ENCODE measurements at regions not wholly inside any gene's neighbourhood (a gene's known extent, or its start where the extent isn't known, plus 50 kb on each side); places are given as distances from the start of the nearest gene placed in this dataset.

DNA sequence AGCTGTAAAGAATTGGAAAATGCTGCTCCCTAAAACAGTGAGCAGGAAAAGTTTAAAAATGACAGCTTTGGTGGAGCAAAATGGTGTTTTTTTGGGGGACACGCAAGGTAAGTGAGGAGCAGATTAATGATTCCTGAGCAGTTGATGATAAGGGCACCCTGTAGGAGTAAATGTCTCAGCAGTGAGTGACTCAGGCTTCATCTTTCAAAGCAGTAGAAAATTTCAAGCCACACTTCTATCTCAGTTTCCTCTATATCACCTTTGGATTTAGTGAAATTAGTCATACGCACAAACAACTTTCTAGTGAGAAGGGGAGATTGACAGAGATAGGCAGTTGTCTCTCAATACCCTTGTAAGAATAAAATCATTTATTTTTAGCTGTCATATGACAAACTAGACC, 709.0 kb upstream of the FAM98A start:
- Histone ChIP-seq H3K27me3 (ENCODE audit: low read depth) (no peaks in the 10 kb centered on the region), H3K4me3 (no peak overlapping the region), H3K9me3 (replicated peaks) (peaks cover 3% of the 10 kb centered on the region), H3K36me3 (no peaks in the 10 kb centered on the region), H3K27ac (replicated peaks) (no peak overlapping the region), H3K4me1 (no peaks in the 10 kb centered on the region)
- DNase-seq = no peak
- TF ChIP-seq, protein P1, sequence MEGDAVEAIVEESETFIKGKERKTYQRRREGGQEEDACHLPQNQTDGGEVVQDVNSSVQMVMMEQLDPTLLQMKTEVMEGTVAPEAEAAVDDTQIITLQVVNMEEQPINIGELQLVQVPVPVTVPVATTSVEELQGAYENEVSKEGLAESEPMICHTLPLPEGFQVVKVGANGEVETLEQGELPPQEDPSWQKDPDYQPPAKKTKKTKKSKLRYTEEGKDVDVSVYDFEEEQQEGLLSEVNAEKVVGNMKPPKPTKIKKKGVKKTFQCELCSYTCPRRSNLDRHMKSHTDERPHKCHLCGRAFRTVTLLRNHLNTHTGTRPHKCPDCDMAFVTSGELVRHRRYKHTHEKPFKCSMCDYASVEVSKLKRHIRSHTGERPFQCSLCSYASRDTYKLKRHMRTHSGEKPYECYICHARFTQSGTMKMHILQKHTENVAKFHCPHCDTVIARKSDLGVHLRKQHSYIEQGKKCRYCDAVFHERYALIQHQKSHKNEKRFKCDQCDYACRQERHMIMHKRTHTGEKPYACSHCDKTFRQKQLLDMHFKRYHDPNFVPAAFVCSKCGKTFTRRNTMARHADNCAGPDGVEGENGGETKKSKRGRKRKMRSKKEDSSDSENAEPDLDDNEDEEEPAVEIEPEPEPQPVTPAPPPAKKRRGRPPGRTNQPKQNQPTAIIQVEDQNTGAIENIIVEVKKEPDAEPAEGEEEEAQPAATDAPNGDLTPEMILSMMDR (IDR thresholded peaks at IDR 0.05; ENCODE audit: borderline replicate concordance) = no peak
- intact Hi-C loops (cut with micrococcal nuclease) = no loop called here

DNA sequence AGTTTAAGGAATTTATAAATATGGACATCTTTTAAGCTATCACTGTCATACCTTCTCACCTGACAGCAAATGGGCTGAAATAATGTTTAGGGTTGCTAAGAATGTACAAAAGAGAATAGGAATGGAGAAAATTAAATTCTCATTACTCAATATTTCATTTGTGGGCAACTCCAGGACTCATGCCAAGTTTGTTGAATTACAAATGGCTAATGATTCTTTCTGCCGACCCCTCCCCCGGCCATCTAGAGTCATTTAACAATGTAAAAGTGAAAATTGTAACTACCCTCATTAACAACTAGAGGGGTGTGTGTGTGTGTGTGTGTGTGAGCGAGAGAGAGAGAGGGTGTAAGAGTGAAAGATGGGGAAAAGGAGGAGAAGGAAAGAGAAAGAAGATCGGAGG, 708.5 kb upstream of the FAM98A start:
- Histone ChIP-seq H3K27ac (replicated peaks) (no peak overlapping the region), H3K4me3 (no peak overlapping the region), H3K27me3 (ENCODE audit: low read depth) (no peaks in the 10 kb centered on the region), H3K9me3 (replicated peaks) (peaks cover 3% of the 10 kb centered on the region), H3K36me3 (no peaks in the 10 kb centered on the region), H3K4me1 (no peaks in the 10 kb centered on the region)
- intact Hi-C loops (cut with micrococcal nuclease) = no loop called here
- TF ChIP-seq, protein P1 (IDR thresholded peaks at IDR 0.05; ENCODE audit: borderline replicate concordance) = no peak
- DNase-seq = no peak

DNA sequence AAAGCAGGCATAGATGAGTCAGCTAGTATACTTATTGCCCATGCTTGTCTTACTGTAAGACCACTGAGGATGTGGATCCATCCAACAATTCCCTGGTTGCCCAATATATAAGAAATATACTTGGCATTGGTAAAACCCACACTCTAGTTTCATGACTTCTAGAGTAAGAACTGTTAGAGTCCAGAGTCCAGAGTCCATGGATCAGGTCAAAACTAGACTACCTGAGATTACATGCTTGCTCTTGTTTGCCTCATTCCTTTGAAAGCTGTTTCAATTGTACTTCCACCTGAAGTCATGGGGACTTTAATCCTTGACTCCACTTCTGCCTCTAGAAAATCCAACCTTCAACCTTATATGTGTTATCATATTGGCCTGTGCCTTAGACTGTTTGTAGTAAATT, 707.6 kb upstream of the FAM98A start:
- H3K4me1 ChIP-seq = no peaks in the 10 kb centered on the region
- peaks cover 3% of the 10 kb centered on the region for H3K9me3 ChIP-seq (replicated peaks)
- H3K27me3 ChIP-seq (ENCODE audit: low read depth) = no peaks in the 10 kb centered on the region
- no peak overlapping the region for H3K4me3 ChIP-seq
- no peaks in the 10 kb centered on the region for H3K36me3 ChIP-seq
- TF ChIP-seq, protein P1 (IDR thresholded peaks at IDR 0.05; ENCODE audit: borderline replicate concordance) = no peak
- DNase-seq = no peak
- intact Hi-C loops (cut with micrococcal nuclease) = no loop called here
- no peak overlapping the region for H3K27ac ChIP-seq (replicated peaks)

DNA sequence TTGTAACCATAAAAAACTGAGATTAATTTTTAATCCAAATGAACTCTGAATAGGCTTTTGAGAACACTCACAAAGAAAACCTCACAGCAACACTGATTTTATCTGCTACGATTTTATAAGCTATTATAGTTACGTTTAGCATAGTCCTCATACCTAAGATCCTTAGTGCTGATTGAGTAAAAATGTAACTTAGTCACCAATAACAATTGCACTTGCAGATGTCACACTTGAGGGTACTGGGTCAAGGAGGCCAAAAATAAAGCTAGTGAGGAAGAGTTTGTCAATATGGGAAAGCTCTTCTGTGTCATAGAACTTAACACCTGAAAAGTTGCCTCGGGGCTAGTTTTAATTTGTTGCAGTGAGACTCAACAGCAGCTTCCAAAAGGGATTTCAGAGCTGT, 706.5 kb upstream of the FAM98A start:
- intact Hi-C loops (cut with micrococcal nuclease) = no loop called here
- H3K9me3 ChIP-seq (replicated peaks) = peaks cover 3% of the 10 kb centered on the region
- TF ChIP-seq, protein P1 (IDR thresholded peaks at IDR 0.05; ENCODE audit: borderline replicate concordance) = no peak

DNA sequence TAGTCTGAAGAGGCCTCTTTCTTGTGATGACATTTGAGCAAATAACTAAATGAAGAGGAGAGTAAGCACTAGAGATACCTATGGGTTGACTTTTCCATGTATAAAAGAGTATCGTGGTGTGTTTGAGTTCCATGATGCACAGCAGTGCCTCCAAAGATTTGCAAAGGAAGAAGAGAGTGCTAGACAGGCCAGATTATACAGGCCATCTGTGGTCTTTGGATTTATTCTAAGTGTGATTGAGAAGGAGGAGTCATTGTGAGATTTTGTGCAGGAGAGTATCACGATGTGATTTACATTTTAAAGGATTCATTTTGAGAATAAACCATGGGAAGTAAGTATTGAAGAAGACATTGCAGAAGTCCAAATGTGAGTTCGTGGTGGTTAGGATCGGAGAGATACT, 695.9 kb upstream of the FAM98A start:
- no peaks in the 10 kb centered on the region for H3K9me3 ChIP-seq (replicated peaks)
- no peaks in the 10 kb centered on the region for H3K4me1 ChIP-seq
- no peak overlapping the region for H3K27ac ChIP-seq (replicated peaks)
- intact Hi-C loops (cut with micrococcal nuclease) = no loop called here
- no peaks in the 10 kb centered on the region for H3K27me3 ChIP-seq (ENCODE audit: low read depth)
- TF ChIP-seq, protein P1 (IDR thresholded peaks at IDR 0.05; ENCODE audit: borderline replicate concordance) = no peak
- no peak for DNase-seq
- H3K36me3 ChIP-seq = no peaks in the 10 kb centered on the region
- H3K4me3 ChIP-seq = no peak overlapping the region

More for the DNA sequence above, 706.5 kb upstream of the FAM98A start:
- Histone ChIP-seq H3K36me3 (no peaks in the 10 kb centered on the region), H3K4me1 (no peaks in the 10 kb centered on the region), H3K27me3 (ENCODE audit: low read depth) (no peaks in the 10 kb centered on the region), H3K27ac (replicated peaks) (no peak overlapping the region), H3K4me3 (no peak overlapping the region)
- no peak for DNase-seq

DNA sequence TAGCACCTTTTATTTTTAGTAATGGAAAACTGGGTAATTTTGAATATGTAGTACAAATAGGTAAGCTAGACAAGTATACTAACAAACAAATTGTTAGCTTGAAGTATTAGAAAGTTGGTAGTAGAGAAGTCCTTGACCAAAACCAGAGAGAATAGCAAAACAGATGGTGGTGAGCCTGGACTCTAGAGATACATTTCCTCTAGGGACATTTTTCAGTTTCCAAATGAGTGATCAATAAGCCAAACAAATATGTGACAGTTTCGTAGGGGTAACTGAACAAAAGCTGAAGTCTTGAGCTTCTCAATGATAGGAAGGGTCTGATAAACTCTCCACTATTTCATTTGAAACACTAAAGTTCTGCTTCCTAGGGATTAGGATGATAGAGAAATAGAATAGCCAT, 692.0 kb upstream of the FAM98A start:
- Histone ChIP-seq H3K27ac (replicated peaks) (no peak overlapping the region), H3K4me1 (no peaks in the 10 kb centered on the region), H3K9me3 (replicated peaks) (no peaks in the 10 kb centered on the region), H3K27me3 (ENCODE audit: low read depth) (no peaks in the 10 kb centered on the region), H3K4me3 (no peak overlapping the region), H3K36me3 (no peaks in the 10 kb centered on the region)
- TF ChIP-seq, protein P1 (IDR thresholded peaks at IDR 0.05; ENCODE audit: borderline replicate concordance) = no peak
- DNase-seq = no peak
- intact Hi-C loops (cut with micrococcal nuclease) = no loop called here

Measured in left ventricle myocardium inferior (tissue), 1 donor.